ENCODE measurements at regions not wholly inside any gene's neighbourhood (a gene's known extent, or its start where the extent isn't known, plus 50 kb on each side); places are given as distances from the start of the nearest gene placed in this dataset.
"Not testable (repeated sequence)": the region's sequence is repeated elsewhere in the genome, so short reads cannot be mapped to it uniquely, and the experiment has no call there.

- Histone ChIP-seq H3K36me3 (ENCODE audit: control insufficient read depth in 2 of 2, insufficient read depth in 1 of 2, low read length in 2 of 2) (no peaks in the 10 kb centered on the region), H3K9me3 (ENCODE audit: control insufficient read depth, insufficient read depth, low read depth, low read length) (no peaks in the 10 kb centered on the region), H3K4me1 (ENCODE audit: control insufficient read depth, insufficient read depth, low read length) (no peaks in the 10 kb centered on the region), H3K27ac (ENCODE audit: extremely low read depth, low read depth, low read length) (no peak overlapping the region), H3K4me3 (ENCODE audit: low read depth, low read length) (no peak overlapping the region)
- ChIA-PET CTCF (interaction anchor here (0.6 to 1.2 kb wide), 2 partner anchors 22 to 259 kb away, joined by 3 to 4 read pairs; no protein-coding TSS in a partner anchor), POLR2A (no interaction called here)
- TF ChIP-seq KLF8 (tag by site-specific recombination; IDR thresholded peaks at IDR 0.05) (no peak), ZNF133 (tag by site-specific recombination; IDR thresholded peaks at IDR 0.05) (0 out of 2 replicates have a peak, but pooled peaks have one; percentile 13)
Measured at GRCh38 chr6:127397729-127398630, 54.6 kb upstream of the ECHDC1 start.

- CTCF ChIA-PET: interaction anchor here (0.7 to 1.2 kb wide), 2 partner anchors 23 to 74 kb away, joined by 3 to 4 read pairs; no protein-coding TSS in a partner anchor
- POLR2A ChIA-PET; H3K27ac ChIP-seq (ENCODE audit: extremely low read depth, low read depth, low read length); H3K9me3 ChIP-seq (ENCODE audit: control insufficient read depth, insufficient read depth, low read depth, low read length); H3K4me3 ChIP-seq (ENCODE audit: low read depth, low read length); H3K4me1 ChIP-seq (ENCODE audit: control insufficient read depth, insufficient read depth, low read length); H3K36me3 ChIP-seq (ENCODE audit: control insufficient read depth in 2 of 2, insufficient read depth in 1 of 2, low read length in 2 of 2): not testable (repeated sequence)
- 0 out of 2 replicates have a peak, but pooled peaks have one; percentile 21 for TF ChIP-seq OSR2 (tag by site-specific recombination; IDR thresholded peaks at IDR 0.05)
Measured at GRCh38 chr6:127397171-127397597, 53.8 kb upstream of the ECHDC1 start.
